Transverse colon (tissue), 4 donors: ENCODE measurements at regions not wholly inside any gene's neighbourhood (a gene's known extent, or its start where the extent isn't known, plus 50 kb on each side); places are given as distances from the start of the nearest gene placed in this dataset.

ENCODE experiments used
- CTCF ChIP-seq, 5 experiments: fragments of 200-600 bp in 3 of 5; fragments of 450-650 bp in 2 of 5; sonication (generic) in 3 of 5; IDR thresholded peaks; 1 replicate in 2 of 5; 2 replicates in 3 of 5; pipeline ENCODE4 v1.5.1; 2016 to 2017; ENCODE audit warnings: antibody characterized with exemption in 5 of 5, inconsistent platforms in 3 of 5, mild to moderate bottlenecking in 2 of 5, moderate library complexity in 1 of 5
- POLR2AphosphoS5 ChIP-seq, 3 donors: sonication (generic); formaldehyde crosslinking; IDR thresholded peaks; one replicate each; pipeline ENCODE4 v1.6.1; 2016; ENCODE audit warnings: antibody characterized with exemption in 3 of 3

GRCh38 chr22:48901324-48901723, 926.3 kb downstream of the BRD1 start:
- TF ChIP-seq CTCF (IDR thresholded peaks at IDR 0.05) (no peak), POLR2AphosphoS5 (IDR thresholded peaks at IDR 0.05) (no peak)
